ENCODE measurements at regions not wholly inside any gene's neighbourhood (a gene's known extent, or its start where the extent isn't known, plus 50 kb on each side); places are given as distances from the start of the nearest gene placed in this dataset.

- Histone ChIP-seq H3K27me3 (ENCODE audit: insufficient read depth, low read length) (no peaks in the 10 kb centered on the region), H2AFZ (ENCODE audit: low read length) (no peak overlapping the region), H4K20me1 (ENCODE audit: insufficient read depth, low read length) (no peaks in the 10 kb centered on the region), H3K4me2 (ENCODE audit: insufficient read depth, low read length) (no peak overlapping the region), H3K79me2 (ENCODE audit: insufficient read depth, low read length) (no peaks in the 10 kb centered on the region), H3K36me3 (ENCODE audit: insufficient read depth, low read length) (no peaks in the 10 kb centered on the region), H3K27ac (ENCODE audit: low read depth, low read length) (no peak overlapping the region), H3K4me1 (ENCODE audit: insufficient read depth, low read length) (no peaks in the 10 kb centered on the region), H3K4me3 (ENCODE audit: insufficient read depth, low read length) (no peak overlapping the region), H3K9me3 (ENCODE audit: low read depth, low read length) (no peaks in the 10 kb centered on the region)
- TF ChIP-seq, protein P1, sequence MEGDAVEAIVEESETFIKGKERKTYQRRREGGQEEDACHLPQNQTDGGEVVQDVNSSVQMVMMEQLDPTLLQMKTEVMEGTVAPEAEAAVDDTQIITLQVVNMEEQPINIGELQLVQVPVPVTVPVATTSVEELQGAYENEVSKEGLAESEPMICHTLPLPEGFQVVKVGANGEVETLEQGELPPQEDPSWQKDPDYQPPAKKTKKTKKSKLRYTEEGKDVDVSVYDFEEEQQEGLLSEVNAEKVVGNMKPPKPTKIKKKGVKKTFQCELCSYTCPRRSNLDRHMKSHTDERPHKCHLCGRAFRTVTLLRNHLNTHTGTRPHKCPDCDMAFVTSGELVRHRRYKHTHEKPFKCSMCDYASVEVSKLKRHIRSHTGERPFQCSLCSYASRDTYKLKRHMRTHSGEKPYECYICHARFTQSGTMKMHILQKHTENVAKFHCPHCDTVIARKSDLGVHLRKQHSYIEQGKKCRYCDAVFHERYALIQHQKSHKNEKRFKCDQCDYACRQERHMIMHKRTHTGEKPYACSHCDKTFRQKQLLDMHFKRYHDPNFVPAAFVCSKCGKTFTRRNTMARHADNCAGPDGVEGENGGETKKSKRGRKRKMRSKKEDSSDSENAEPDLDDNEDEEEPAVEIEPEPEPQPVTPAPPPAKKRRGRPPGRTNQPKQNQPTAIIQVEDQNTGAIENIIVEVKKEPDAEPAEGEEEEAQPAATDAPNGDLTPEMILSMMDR (IDR thresholded peaks at IDR 0.05; ENCODE audit: extremely low read depth, low read depth, low read length), result no peak
- DNase-seq (ENCODE audit: insufficient read length, low spot score, missing footprints), result no peak
These were observed 1152.2 kb upstream of the CDH6 start for GRCh38 chr5:30041291-30041690.

DNA sequence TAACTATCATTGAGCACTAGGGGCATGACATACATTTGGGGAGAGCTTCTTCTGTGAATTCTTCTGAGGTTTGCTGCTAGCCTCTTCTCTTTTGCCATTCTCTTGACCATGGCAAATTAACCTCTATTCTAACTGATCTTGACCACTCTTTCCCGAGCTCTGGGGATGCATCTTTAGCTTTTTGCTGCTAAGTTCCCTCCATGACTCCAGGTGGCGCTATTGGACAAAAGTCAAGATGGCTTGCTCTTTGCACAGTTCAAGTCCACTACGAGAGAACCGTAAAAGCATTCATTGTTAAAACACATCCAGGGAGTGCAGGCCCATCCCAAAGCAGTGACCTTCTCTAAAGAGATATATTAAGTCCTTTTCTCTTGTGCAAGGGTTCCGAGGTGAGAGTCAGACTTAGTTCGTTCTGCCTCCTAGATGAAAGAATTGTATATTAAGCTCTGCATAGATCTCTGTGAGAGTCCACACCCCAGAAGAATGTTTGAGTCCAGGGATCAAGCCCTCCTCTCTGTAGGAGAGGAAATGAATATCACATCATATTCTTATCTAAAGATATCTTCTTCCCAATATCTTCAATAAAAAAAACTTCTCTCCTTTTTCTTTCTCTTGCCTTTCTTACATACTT, 1152.9 kb upstream of the CDH6 start:
- no peak overlapping the region for H2AFZ ChIP-seq (ENCODE audit: low read length)
- DNase-seq (ENCODE audit: insufficient read length, low spot score, missing footprints), result no peak
- TF ChIP-seq, protein P1 (IDR thresholded peaks at IDR 0.05; ENCODE audit: extremely low read depth, low read depth, low read length), result peak; percentile 29
- H3K4me3 ChIP-seq (ENCODE audit: insufficient read depth, low read length), result no peak overlapping the region
- no peaks in the 10 kb centered on the region for H3K9me3 ChIP-seq (ENCODE audit: low read depth, low read length)
- no peaks in the 10 kb centered on the region for H3K4me1 ChIP-seq (ENCODE audit: insufficient read depth, low read length)
- no peaks in the 10 kb centered on the region for H4K20me1 ChIP-seq (ENCODE audit: insufficient read depth, low read length)
- H3K79me2 ChIP-seq (ENCODE audit: insufficient read depth, low read length), result no peaks in the 10 kb centered on the region
- no peak overlapping the region for H3K27ac ChIP-seq (ENCODE audit: low read depth, low read length)
- no peak overlapping the region for H3K4me2 ChIP-seq (ENCODE audit: insufficient read depth, low read length)
- no peaks in the 10 kb centered on the region for H3K27me3 ChIP-seq (ENCODE audit: insufficient read depth, low read length)
- no peaks in the 10 kb centered on the region for H3K36me3 ChIP-seq (ENCODE audit: insufficient read depth, low read length)

DNA sequence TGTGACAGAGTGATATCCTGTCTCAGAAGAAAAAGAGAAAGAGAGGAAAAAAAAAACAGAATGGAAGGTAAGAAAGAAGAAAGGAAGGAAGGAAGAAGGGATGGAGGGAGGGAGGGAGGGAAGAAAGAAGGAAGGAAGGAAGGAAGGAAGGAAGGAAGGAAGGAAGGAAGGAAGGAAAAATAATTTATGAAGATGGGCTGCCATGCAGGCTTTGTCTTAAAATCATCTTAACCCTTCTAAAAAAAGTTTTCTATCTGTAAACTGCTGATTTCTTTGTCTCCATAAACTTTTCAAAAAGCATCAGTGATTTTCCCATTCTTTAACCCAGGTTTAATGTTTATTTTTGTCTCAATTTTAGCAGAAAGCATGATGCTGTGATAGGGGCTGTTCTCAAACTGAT, 1154.1 kb upstream of the CDH6 start:
- TF ChIP-seq, protein P1 (IDR thresholded peaks at IDR 0.05; ENCODE audit: extremely low read depth, low read depth, low read length), result no peak
- no peak overlapping the region for H2AFZ ChIP-seq (ENCODE audit: low read length)
- DNase-seq (ENCODE audit: insufficient read length, low spot score, missing footprints), result no peak
- no peak overlapping the region for H3K4me2 ChIP-seq (ENCODE audit: insufficient read depth, low read length)
- H3K9me3 ChIP-seq (ENCODE audit: low read depth, low read length), result no peaks in the 10 kb centered on the region
- no peak overlapping the region for H3K27ac ChIP-seq (ENCODE audit: low read depth, low read length)
- H3K79me2 ChIP-seq (ENCODE audit: insufficient read depth, low read length), result no peaks in the 10 kb centered on the region
- no peaks in the 10 kb centered on the region for H3K4me1 ChIP-seq (ENCODE audit: insufficient read depth, low read length)
- H4K20me1 ChIP-seq (ENCODE audit: insufficient read depth, low read length), result no peaks in the 10 kb centered on the region
- no peaks in the 10 kb centered on the region for H3K36me3 ChIP-seq (ENCODE audit: insufficient read depth, low read length)
- H3K4me3 ChIP-seq (ENCODE audit: insufficient read depth, low read length), result no peak overlapping the region
- H3K27me3 ChIP-seq (ENCODE audit: insufficient read depth, low read length), result no peaks in the 10 kb centered on the region

- Histone ChIP-seq H4K20me1 (ENCODE audit: insufficient read depth, low read length) (no peaks in the 10 kb centered on the region), H3K27ac (ENCODE audit: low read depth, low read length) (no peak overlapping the region), H3K4me3 (ENCODE audit: insufficient read depth, low read length) (no peak overlapping the region), H3K4me2 (ENCODE audit: insufficient read depth, low read length) (no peak overlapping the region), H2AFZ (ENCODE audit: low read length) (no peak overlapping the region), H3K4me1 (ENCODE audit: insufficient read depth, low read length) (no peaks in the 10 kb centered on the region), H3K36me3 (ENCODE audit: insufficient read depth, low read length) (no peaks in the 10 kb centered on the region), H3K27me3 (ENCODE audit: insufficient read depth, low read length) (no peaks in the 10 kb centered on the region), H3K9me3 (ENCODE audit: low read depth, low read length) (no peaks in the 10 kb centered on the region), H3K79me2 (ENCODE audit: insufficient read depth, low read length) (no peaks in the 10 kb centered on the region)
- DNase-seq (ENCODE audit: insufficient read length, low spot score, missing footprints), result no peak
- TF ChIP-seq, protein P1 (IDR thresholded peaks at IDR 0.05; ENCODE audit: extremely low read depth, low read depth, low read length), result no peak
These were observed 1158.6 kb upstream of the CDH6 start for GRCh38 chr5:30034870-30035269.

Data from osteoblast (primary cell).